Upper lobe of left lung (tissue), 4 donors: ENCODE measurements at regions not wholly inside any gene's neighbourhood (a gene's known extent, or its start where the extent isn't known, plus 50 kb on each side); places are given as distances from the start of the nearest gene placed in this dataset.

Experiments used
- EP300 ChIP-seq, 4 donors: sonication (generic); formaldehyde crosslinking; IDR thresholded peaks; one replicate each; pipeline ENCODE4 v1.5.1; 2017; ENCODE audit warnings: antibody characterized with exemption in 4 of 4, control low read depth in 2 of 4
- POLR2A ChIP-seq, 4 donors: fragments of 450-650 bp; IDR thresholded peaks; one replicate each; pipeline ENCODE4 v1.5.1; 2016 to 2017; ENCODE audit warnings: antibody characterized with exemption in 4 of 4, mild to moderate bottlenecking in 2 of 4
- POLR2AphosphoS5 ChIP-seq, 2 donors: sonication (generic); formaldehyde crosslinking; IDR thresholded peaks; one replicate each; pipeline ENCODE4 v1.5.1; 2017; ENCODE audit warnings: antibody characterized with exemption in 2 of 2
- TF ChIP-seq, protein P1 (sequence below), 6 experiments: fragments of 450-650 bp in 4 of 6; fragments of 200-600 bp in 2 of 6; sonication (generic) in 2 of 6; IDR thresholded peaks; one replicate each; pipeline ENCODE4 v1.5.1; 2016 to 2019; ENCODE audit warnings: antibody characterized with exemption in 6 of 6

DNA sequence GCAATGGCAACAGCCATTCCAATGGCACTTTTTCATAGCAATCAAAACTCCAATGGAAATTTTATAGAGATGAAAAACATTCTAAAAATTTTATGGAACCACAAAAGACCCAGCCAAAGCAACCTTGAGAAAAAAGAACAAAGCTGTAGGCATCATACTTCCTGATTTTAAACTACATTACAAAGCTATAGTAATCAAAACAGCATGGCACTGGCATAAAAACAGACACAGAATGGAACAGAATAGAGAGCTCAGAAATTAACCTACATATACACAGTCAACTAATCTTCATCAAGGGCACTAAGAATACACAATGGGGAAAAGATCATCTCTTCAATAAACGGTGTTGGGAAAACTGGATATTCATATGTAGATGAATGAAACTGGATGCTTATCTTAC, 401.5 kb downstream of the NPHP4 start:
- TF ChIP-seq POLR2AphosphoS5 (IDR thresholded peaks at IDR 0.05) (no peak), POLR2A (IDR thresholded peaks at IDR 0.05) (no peak), EP300 (IDR thresholded peaks at IDR 0.05) (no peak)
- TF ChIP-seq, protein P1, sequence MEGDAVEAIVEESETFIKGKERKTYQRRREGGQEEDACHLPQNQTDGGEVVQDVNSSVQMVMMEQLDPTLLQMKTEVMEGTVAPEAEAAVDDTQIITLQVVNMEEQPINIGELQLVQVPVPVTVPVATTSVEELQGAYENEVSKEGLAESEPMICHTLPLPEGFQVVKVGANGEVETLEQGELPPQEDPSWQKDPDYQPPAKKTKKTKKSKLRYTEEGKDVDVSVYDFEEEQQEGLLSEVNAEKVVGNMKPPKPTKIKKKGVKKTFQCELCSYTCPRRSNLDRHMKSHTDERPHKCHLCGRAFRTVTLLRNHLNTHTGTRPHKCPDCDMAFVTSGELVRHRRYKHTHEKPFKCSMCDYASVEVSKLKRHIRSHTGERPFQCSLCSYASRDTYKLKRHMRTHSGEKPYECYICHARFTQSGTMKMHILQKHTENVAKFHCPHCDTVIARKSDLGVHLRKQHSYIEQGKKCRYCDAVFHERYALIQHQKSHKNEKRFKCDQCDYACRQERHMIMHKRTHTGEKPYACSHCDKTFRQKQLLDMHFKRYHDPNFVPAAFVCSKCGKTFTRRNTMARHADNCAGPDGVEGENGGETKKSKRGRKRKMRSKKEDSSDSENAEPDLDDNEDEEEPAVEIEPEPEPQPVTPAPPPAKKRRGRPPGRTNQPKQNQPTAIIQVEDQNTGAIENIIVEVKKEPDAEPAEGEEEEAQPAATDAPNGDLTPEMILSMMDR (IDR thresholded peaks at IDR 0.05): no peak
